GM23338 (cell line): ENCODE measurements at regions not wholly inside any gene's neighbourhood (a gene's known extent, or its start where the extent isn't known, plus 50 kb on each side); places are given as distances from the start of the nearest gene placed in this dataset.
A peak's percentile ranks its signal among the peaks of the same experiment; 100 is the strongest.

Experiments
- ATAC-seq: fragments of 200-7000 bp; cut with Tn5 transposase; 3 replicates; pipeline ENCODE4 v1.9.1; 2020
- DNase-seq: peaks from one replicate; pipeline ENCODE4 v3.0.0-alpha.2; 2015; ENCODE audit warnings: low spot score
- H2AFZ ChIP-seq: fragments of 200-600 bp; sonication (generic); 2 replicates; pipeline ENCODE4 v1.8.0; 2016; ENCODE audit warnings: antibody characterized with exemption, mild to moderate bottlenecking, moderate library complexity
- H3F3A ChIP-seq: fragments of 200-600 bp; sonication (generic); replicated peaks from 2 replicates; pipeline ENCODE4 v1.8.0; 2017; ENCODE audit warnings: antibody characterized with exemption, mixed run types, low read depth
- H3K27ac ChIP-seq: fragments of 200-600 bp; sonication (generic); 2 replicates; pipeline ENCODE4 v1.6.1; 2016; ENCODE audit warnings: low read depth
- H3K27me3 ChIP-seq: fragments of 200-600 bp; sonication (generic); 2 replicates; pipeline ENCODE4 v1.8.0; 2016; ENCODE audit warnings: mild to moderate bottlenecking, mixed run types, moderate library complexity; ENCODE audit not compliant: insufficient read depth
- H3K36me3 ChIP-seq: fragments of 200-600 bp; sonication (generic); 2 replicates; pipeline ENCODE4 v1.8.0; 2016; ENCODE audit warnings: mild to moderate bottlenecking; ENCODE audit not compliant: insufficient read depth
- H3K4me1 ChIP-seq: fragments of 200-600 bp; sonication (generic); 2 replicates; pipeline ENCODE4 v1.8.0; 2016; ENCODE audit warnings: mild to moderate bottlenecking, moderate library complexity; ENCODE audit not compliant: insufficient read depth
- H3K4me2 ChIP-seq: fragments of 200-600 bp; sonication (generic); 2 replicates; pipeline ENCODE4 v1.7.1; 2017; ENCODE audit warnings: mixed run types
- H3K4me3 ChIP-seq: fragments of 200-600 bp; sonication (generic); 2 replicates; pipeline ENCODE4 v1.6.1; 2016; ENCODE audit warnings: mixed run types
- H3K79me2 ChIP-seq: fragments of 200-600 bp; sonication (generic); replicated peaks from 2 replicates; pipeline ENCODE4 v1.8.0; 2017; ENCODE audit warnings: mild to moderate bottlenecking; ENCODE audit not compliant: insufficient read depth
- H3K9me2 ChIP-seq: fragments of 200-600 bp; sonication (generic); 2 replicates; pipeline ENCODE4 v1.8.0; 2017; ENCODE audit not compliant: insufficient read depth
- H4K20me1 ChIP-seq: fragments of 200-600 bp; sonication (generic); replicated peaks from 2 replicates; pipeline ENCODE4 v1.8.0; 2017; ENCODE audit warnings: mild to moderate bottlenecking; ENCODE audit not compliant: insufficient read depth
- H3K27ac Mint-ChIP-seq: 2 replicates; pipeline ENCODE4 v1.8.0; 2020; ENCODE audit warnings: inconsistent platforms, mild to moderate bottlenecking, moderate library complexity, mixed read lengths
- H3K27me3 Mint-ChIP-seq: 3 replicates; pipeline ENCODE4 v1.8.0; 2022; ENCODE audit warnings: low read depth, mild to moderate bottlenecking, moderate library complexity, mixed read lengths, inconsistent platforms; ENCODE audit not compliant: insufficient read depth, poor library complexity
- H3K36me3 Mint-ChIP-seq: 3 replicates; pipeline ENCODE4 v1.8.0; 2021; ENCODE audit warnings: low read depth, mild to moderate bottlenecking, inconsistent platforms, moderate library complexity, mixed read lengths
- H3K4me1 Mint-ChIP-seq: 3 replicates; pipeline ENCODE4 v1.8.0; 2020; ENCODE audit warnings: mild to moderate bottlenecking, inconsistent platforms, mixed read lengths
- H3K4me3 Mint-ChIP-seq: 3 replicates; pipeline ENCODE4 v1.8.0; 2021; ENCODE audit warnings: moderate library complexity, mild to moderate bottlenecking, inconsistent platforms, mixed read lengths
- H3K9me3 Mint-ChIP-seq: 3 replicates; pipeline ENCODE4 v1.8.0; 2020; ENCODE audit warnings: moderate library complexity, mild to moderate bottlenecking, inconsistent platforms, mixed read lengths
- CREB1 ChIP-seq: fragments of 250-450 bp; sonication (Bioruptor Pico); IDR thresholded peaks from 2 replicates; pipeline ENCODE4 v1.5.0; 2020; ENCODE audit warnings: low read depth, mild to moderate bottlenecking, moderate library complexity
- EZH2 ChIP-seq: fragments of 200-600 bp; sonication (generic); IDR thresholded peaks from one replicate; pipeline ENCODE4 v1.8.0; 2017; ENCODE audit warnings: antibody characterized with exemption, mild to moderate bottlenecking, low read depth; ENCODE audit not compliant: unreplicated experiment
- JUNB ChIP-seq: IDR thresholded peaks from one replicate; pipeline ENCODE4 v1.6.1; 2016; ENCODE audit warnings: antibody characterized with exemption; ENCODE audit not compliant: unreplicated experiment
- ZNF114 ChIP-seq: fragments of 250-450 bp; sonication (Bioruptor Pico); IDR thresholded peaks from 2 replicates; pipeline ENCODE4 v1.5.0; 2020; ENCODE audit warnings: mild to moderate bottlenecking, moderate library complexity
- ZNF331 ChIP-seq: fragments of 250-450 bp; sonication (Bioruptor Pico); IDR thresholded peaks from 2 replicates; pipeline ENCODE4 v1.5.0; 2020; ENCODE audit warnings: low read depth, mild to moderate bottlenecking, moderate library complexity
- TF ChIP-seq, protein P1 (sequence below): fragments of 250-450 bp; sonication (Bioruptor Pico); IDR thresholded peaks from 2 replicates; pipeline ENCODE4 v1.5.0; 2020; ENCODE audit warnings: mild to moderate bottlenecking, moderate library complexity
- TF ChIP-seq, protein P2 (sequence below): IDR thresholded peaks from 2 replicates; pipeline ENCODE4 v1.6.1; 2016; ENCODE audit warnings: antibody characterized with exemption
- TF ChIP-seq, protein P3 (sequence below): IDR thresholded peaks from one replicate; pipeline ENCODE4 v1.6.1; 2018; ENCODE audit warnings: antibody characterized with exemption; ENCODE audit not compliant: unreplicated experiment
- TF ChIP-seq, protein P4 (sequence below), 2 experiments: fragments of 200-600 bp in 1 of 2; sonication (generic) in 1 of 2; conservative IDR thresholded peaks; 2 replicates each; pipeline versions ENCODE4 v1.5.1 to v1.6.1; 2016 to 2017; ENCODE audit warnings: antibody characterized with exemption in 2 of 2, low read depth in 2 of 2, mild to moderate bottlenecking in 2 of 2, moderate library complexity in 1 of 2

DNA sequence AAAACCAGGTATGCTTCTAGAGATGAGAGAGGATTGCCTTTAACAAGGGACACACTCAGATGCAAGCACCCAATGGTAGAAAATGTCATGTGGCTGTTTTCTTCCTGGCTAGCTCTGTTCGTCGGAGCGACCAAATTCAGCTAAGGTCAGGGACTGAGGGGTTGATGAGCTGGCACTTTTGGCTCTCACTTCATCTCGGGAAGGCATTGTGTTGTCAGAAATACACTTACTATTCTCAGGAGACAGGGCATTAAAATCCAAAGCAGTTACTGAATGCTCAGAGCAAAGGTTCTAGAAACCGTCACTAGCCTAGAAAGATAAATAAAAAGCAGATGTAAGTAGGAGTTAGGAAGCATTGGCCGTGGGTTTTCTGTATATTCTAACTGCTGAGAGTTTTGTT lies 275.7 kb upstream of the SSTR1 start:
- H3K9me3 Mint-ChIP-seq, result no peaks in the 10 kb centered on the region; the same call in 2 of the 3 replicates
- H3K36me3 Mint-ChIP-seq, result no peaks in the 10 kb centered on the region
- Histone ChIP-seq H4K20me1 (no peaks in the 10 kb centered on the region), H3K79me2 (no peaks in the 10 kb centered on the region), H3K4me3 (no peak overlapping the region), H2AFZ (peak overlapping the region; percentile 43; the same call in 1 of the 2 replicates), H3K27me3 (no peaks in the 10 kb centered on the region), H3K9me2 (no peaks in the 10 kb centered on the region), H3K4me1 (peaks cover 10% of the 10 kb centered on the region; the same call in 1 of the 2 replicates), H3K27ac (no peak overlapping the region), H3K36me3 (no peaks in the 10 kb centered on the region), H3F3A (no peaks in the 10 kb centered on the region), H3K4me2 (no peak overlapping the region)
- ATAC-seq, result no peak; the same call in 2 of the 3 replicates
- no peaks in the 10 kb centered on the region for H3K27me3 Mint-ChIP-seq
- TF ChIP-seq JUNB, result no peak
- TF ChIP-seq ZNF114 (CRISPR knock-in tag), result no peak
- TF ChIP-seq, protein P1, sequence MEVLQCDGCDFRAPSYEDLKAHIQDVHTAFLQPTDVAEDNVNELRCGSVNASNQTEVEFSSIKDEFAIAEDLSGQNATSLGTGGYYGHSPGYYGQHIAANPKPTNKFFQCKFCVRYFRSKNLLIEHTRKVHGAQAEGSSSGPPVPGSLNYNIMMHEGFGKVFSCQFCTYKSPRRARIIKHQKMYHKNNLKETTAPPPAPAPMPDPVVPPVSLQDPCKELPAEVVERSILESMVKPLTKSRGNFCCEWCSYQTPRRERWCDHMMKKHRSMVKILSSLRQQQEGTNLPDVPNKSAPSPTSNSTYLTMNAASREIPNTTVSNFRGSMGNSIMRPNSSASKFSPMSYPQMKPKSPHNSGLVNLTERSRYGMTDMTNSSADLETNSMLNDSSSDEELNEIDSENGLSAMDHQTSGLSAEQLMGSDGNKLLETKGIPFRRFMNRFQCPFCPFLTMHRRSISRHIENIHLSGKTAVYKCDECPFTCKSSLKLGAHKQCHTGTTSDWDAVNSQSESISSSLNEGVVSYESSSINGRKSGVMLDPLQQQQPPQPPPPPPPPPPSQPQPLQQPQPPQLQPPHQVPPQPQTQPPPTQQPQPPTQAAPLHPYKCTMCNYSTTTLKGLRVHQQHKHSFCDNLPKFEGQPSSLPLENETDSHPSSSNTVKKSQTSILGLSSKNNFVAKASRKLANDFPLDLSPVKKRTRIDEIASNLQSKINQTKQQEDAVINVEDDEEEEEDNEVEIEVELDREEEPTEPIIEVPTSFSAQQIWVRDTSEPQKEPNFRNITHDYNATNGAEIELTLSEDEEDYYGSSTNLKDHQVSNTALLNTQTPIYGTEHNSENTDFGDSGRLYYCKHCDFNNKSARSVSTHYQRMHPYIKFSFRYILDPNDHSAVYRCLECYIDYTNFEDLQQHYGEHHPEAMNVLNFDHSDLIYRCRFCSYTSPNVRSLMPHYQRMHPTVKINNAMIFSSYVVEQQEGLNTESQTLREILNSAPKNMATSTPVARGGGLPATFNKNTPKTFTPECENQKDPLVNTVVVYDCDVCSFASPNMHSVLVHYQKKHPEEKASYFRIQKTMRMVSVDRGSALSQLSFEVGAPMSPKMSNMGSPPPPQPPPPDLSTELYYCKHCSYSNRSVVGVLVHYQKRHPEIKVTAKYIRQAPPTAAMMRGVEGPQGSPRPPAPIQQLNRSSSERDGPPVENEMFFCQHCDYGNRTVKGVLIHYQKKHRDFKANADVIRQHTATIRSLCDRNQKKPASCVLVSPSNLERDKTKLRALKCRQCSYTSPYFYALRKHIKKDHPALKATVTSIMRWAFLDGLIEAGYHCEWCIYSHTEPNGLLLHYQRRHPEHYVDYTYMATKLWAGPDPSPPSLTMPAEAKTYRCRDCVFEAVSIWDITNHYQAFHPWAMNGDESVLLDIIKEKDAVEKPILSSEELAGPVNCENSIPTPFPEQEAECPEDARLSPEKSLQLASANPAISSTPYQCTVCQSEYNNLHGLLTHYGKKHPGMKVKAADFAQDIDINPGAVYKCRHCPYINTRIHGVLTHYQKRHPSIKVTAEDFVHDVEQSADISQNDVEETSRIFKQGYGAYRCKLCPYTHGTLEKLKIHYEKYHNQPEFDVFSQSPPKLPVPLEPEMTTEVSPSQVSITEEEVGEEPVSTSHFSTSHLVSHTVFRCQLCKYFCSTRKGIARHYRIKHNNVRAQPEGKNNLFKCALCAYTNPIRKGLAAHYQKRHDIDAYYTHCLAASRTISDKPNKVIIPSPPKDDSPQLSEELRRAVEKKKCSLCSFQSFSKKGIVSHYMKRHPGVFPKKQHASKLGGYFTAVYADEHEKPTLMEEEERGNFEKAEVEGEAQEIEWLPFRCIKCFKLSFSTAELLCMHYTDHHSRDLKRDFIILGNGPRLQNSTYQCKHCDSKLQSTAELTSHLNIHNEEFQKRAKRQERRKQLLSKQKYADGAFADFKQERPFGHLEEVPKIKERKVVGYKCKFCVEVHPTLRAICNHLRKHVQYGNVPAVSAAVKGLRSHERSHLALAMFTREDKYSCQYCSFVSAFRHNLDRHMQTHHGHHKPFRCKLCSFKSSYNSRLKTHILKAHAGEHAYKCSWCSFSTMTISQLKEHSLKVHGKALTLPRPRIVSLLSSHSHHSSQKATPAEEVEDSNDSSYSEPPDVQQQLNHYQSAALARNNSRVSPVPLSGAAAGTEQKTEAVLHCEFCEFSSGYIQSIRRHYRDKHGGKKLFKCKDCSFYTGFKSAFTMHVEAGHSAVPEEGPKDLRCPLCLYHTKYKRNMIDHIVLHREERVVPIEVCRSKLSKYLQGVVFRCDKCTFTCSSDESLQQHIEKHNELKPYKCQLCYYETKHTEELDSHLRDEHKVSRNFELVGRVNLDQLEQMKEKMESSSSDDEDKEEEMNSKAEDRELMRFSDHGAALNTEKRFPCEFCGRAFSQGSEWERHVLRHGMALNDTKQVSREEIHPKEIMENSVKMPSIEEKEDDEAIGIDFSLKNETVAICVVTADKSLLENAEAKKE (CRISPR knock-in tag), result no peak
- no peak for TF ChIP-seq ZNF331 (CRISPR knock-in tag)
- H3K4me1 Mint-ChIP-seq, result peaks cover 5% of the 10 kb centered on the region; the same call in 2 of the 3 replicates
- peak; percentile 3 for DNase-seq
- no peak overlapping the region for H3K4me3 Mint-ChIP-seq
- no peak overlapping the region for H3K27ac Mint-ChIP-seq

DNA sequence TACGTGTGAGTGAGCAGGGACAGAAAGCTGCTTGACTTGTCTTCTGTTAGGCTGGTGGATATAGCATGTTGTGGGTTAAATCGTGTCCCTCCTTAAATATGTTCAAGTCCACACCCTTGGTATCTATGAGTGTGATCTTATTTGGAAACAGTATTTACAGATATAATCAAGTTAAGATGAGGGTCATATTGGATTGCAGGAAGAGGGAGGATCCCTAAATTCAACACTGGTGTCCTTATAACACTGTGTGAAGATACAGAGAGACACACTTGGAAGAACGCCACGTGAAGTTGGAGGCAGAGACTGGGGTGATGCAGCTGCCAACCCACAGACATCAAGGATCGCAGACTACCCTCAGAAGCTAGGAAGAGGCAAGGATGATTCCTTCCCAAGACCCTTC lies 275.2 kb upstream of the SSTR1 start:
- Mint-ChIP-seq H3K36me3 (no peaks in the 10 kb centered on the region), H3K9me3 (no peaks in the 10 kb centered on the region; the same call in 2 of the 3 replicates), H3K27ac (no peak overlapping the region), H3K4me1 (peaks cover 5% of the 10 kb centered on the region; the same call in 2 of the 3 replicates), H3K4me3 (no peak overlapping the region), H3K27me3 (no peaks in the 10 kb centered on the region)
- H3K79me2 ChIP-seq, result no peaks in the 10 kb centered on the region
- 0 out of 2 replicates have a peak overlapping the region, but pooled peaks have one; percentile 43 for H2AFZ ChIP-seq
- no peak overlapping the region for H3K27ac ChIP-seq
- H3K4me1 ChIP-seq, result peaks cover 10% of the 10 kb centered on the region; the same call in 1 of the 2 replicates
- no peaks in the 10 kb centered on the region for H3K27me3 ChIP-seq
- H3K9me2 ChIP-seq, result no peaks in the 10 kb centered on the region
- no peak for DNase-seq
- no peaks in the 10 kb centered on the region for H4K20me1 ChIP-seq
- H3K36me3 ChIP-seq, result no peaks in the 10 kb centered on the region
- no peak overlapping the region for H3K4me2 ChIP-seq
- no peak for ATAC-seq
- H3F3A ChIP-seq, result no peaks in the 10 kb centered on the region
- no peak overlapping the region for H3K4me3 ChIP-seq
- TF ChIP-seq EZH2 (no peak), CREB1 (CRISPR knock-in tag) (no peak), JUNB (no peak), ZNF114 (CRISPR knock-in tag) (no peak)
- TF ChIP-seq, protein P2, sequence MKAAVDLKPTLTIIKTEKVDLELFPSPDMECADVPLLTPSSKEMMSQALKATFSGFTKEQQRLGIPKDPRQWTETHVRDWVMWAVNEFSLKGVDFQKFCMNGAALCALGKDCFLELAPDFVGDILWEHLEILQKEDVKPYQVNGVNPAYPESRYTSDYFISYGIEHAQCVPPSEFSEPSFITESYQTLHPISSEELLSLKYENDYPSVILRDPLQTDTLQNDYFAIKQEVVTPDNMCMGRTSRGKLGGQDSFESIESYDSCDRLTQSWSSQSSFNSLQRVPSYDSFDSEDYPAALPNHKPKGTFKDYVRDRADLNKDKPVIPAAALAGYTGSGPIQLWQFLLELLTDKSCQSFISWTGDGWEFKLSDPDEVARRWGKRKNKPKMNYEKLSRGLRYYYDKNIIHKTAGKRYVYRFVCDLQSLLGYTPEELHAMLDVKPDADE, result no peak
- TF ChIP-seq, protein P3, sequence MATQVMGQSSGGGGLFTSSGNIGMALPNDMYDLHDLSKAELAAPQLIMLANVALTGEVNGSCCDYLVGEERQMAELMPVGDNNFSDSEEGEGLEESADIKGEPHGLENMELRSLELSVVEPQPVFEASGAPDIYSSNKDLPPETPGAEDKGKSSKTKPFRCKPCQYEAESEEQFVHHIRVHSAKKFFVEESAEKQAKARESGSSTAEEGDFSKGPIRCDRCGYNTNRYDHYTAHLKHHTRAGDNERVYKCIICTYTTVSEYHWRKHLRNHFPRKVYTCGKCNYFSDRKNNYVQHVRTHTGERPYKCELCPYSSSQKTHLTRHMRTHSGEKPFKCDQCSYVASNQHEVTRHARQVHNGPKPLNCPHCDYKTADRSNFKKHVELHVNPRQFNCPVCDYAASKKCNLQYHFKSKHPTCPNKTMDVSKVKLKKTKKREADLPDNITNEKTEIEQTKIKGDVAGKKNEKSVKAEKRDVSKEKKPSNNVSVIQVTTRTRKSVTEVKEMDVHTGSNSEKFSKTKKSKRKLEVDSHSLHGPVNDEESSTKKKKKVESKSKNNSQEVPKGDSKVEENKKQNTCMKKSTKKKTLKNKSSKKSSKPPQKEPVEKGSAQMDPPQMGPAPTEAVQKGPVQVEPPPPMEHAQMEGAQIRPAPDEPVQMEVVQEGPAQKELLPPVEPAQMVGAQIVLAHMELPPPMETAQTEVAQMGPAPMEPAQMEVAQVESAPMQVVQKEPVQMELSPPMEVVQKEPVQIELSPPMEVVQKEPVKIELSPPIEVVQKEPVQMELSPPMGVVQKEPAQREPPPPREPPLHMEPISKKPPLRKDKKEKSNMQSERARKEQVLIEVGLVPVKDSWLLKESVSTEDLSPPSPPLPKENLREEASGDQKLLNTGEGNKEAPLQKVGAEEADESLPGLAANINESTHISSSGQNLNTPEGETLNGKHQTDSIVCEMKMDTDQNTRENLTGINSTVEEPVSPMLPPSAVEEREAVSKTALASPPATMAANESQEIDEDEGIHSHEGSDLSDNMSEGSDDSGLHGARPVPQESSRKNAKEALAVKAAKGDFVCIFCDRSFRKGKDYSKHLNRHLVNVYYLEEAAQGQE, result no peak
- TF ChIP-seq, protein P4, sequence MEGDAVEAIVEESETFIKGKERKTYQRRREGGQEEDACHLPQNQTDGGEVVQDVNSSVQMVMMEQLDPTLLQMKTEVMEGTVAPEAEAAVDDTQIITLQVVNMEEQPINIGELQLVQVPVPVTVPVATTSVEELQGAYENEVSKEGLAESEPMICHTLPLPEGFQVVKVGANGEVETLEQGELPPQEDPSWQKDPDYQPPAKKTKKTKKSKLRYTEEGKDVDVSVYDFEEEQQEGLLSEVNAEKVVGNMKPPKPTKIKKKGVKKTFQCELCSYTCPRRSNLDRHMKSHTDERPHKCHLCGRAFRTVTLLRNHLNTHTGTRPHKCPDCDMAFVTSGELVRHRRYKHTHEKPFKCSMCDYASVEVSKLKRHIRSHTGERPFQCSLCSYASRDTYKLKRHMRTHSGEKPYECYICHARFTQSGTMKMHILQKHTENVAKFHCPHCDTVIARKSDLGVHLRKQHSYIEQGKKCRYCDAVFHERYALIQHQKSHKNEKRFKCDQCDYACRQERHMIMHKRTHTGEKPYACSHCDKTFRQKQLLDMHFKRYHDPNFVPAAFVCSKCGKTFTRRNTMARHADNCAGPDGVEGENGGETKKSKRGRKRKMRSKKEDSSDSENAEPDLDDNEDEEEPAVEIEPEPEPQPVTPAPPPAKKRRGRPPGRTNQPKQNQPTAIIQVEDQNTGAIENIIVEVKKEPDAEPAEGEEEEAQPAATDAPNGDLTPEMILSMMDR (conservative IDR thresholded peaks at IDR 0.05; ENCODE audit: low read depth in 2 of 2), result no peak
